ENCODE measurements at regions not wholly inside any gene's neighbourhood (a gene's known extent, or its start where the extent isn't known, plus 50 kb on each side); places are given as distances from the start of the nearest gene placed in this dataset.

GRCh38 chr14:61226015-61226654, 55.0 kb downstream of the TMEM30B start:
- Mint-ChIP-seq H3K4me1 (peaks cover 68% of the 10 kb centered on the region), H3K9me3 (no peaks in the 10 kb centered on the region), H3K27me3 (ENCODE audit: low read depth) (peaks cover 2% of the 10 kb centered on the region), H3K4me3 (no peak overlapping the region), H3K27ac (no peak overlapping the region), H3K36me3 (no peaks in the 10 kb centered on the region)
- no peak for TF ChIP-seq CTCF (IDR thresholded peaks at IDR 0.05; ENCODE audit: unreplicated experiment)
- DNase-seq (ENCODE audit: low spot score in 2 of 2, unreplicated experiment in 2 of 2) = no peak

GRCh38 chr14:61225344-61225743, 55.8 kb downstream of the TMEM30B start:
- Mint-ChIP-seq H3K27me3 (ENCODE audit: low read depth) (peaks cover 2% of the 10 kb centered on the region), H3K36me3 (no peaks in the 10 kb centered on the region), H3K9me3 (no peaks in the 10 kb centered on the region), H3K4me3 (no peak overlapping the region), H3K27ac (no peak overlapping the region), H3K4me1 (peaks cover 75% of the 10 kb centered on the region)
- TF ChIP-seq CTCF (IDR thresholded peaks at IDR 0.05; ENCODE audit: unreplicated experiment) = no peak
- no peak for DNase-seq (ENCODE audit: low spot score in 2 of 2, unreplicated experiment in 2 of 2)

GRCh38 chr14:61223552-61223951, 57.6 kb downstream of the TMEM30B start:
- H3K4me1 Mint-ChIP-seq = peaks cover 79% of the 10 kb centered on the region
- H3K4me3 Mint-ChIP-seq = no peak overlapping the region
- TF ChIP-seq CTCF (IDR thresholded peaks at IDR 0.05; ENCODE audit: unreplicated experiment) = no peak
- DNase-seq (ENCODE audit: low spot score in 2 of 2, unreplicated experiment in 2 of 2) = no peak
- peaks cover 2% of the 10 kb centered on the region for H3K27me3 Mint-ChIP-seq (ENCODE audit: low read depth)
- H3K9me3 Mint-ChIP-seq = no peaks in the 10 kb centered on the region
- H3K36me3 Mint-ChIP-seq = no peaks in the 10 kb centered on the region
- H3K27ac Mint-ChIP-seq = no peak overlapping the region

- no peaks in the 10 kb centered on the region for H3K36me3 Mint-ChIP-seq
- peak overlapping the region; percentile 65 for H3K27ac Mint-ChIP-seq
- H3K4me1 Mint-ChIP-seq = peaks cover 82% of the 10 kb centered on the region
- no peak for DNase-seq (ENCODE audit: low spot score in 2 of 2, unreplicated experiment in 2 of 2)
- H3K27me3 Mint-ChIP-seq (ENCODE audit: low read depth) = peaks cover 2% of the 10 kb centered on the region
- H3K4me3 Mint-ChIP-seq = no peak overlapping the region
- H3K9me3 Mint-ChIP-seq = no peaks in the 10 kb centered on the region
- TF ChIP-seq CTCF (IDR thresholded peaks at IDR 0.05; ENCODE audit: unreplicated experiment) = no peak
These were observed 58.8 kb downstream of the TMEM30B start for GRCh38 chr14:61222388-61222787.

- H3K27me3 Mint-ChIP-seq (ENCODE audit: low read depth) = peaks cover 2% of the 10 kb centered on the region
- H3K27ac Mint-ChIP-seq = peak overlapping the region; percentile 65
- H3K4me1 Mint-ChIP-seq = peaks cover 83% of the 10 kb centered on the region
- H3K36me3 Mint-ChIP-seq = no peaks in the 10 kb centered on the region
- no peak for DNase-seq (ENCODE audit: low spot score in 2 of 2, unreplicated experiment in 2 of 2)
- no peak overlapping the region for H3K4me3 Mint-ChIP-seq
- H3K9me3 Mint-ChIP-seq = no peaks in the 10 kb centered on the region
- no peak for TF ChIP-seq CTCF (IDR thresholded peaks at IDR 0.05; ENCODE audit: unreplicated experiment)
These were observed 59.2 kb downstream of the TMEM30B start for GRCh38 chr14:61221906-61222305.

- Mint-ChIP-seq H3K4me1 (peaks cover 70% of the 10 kb centered on the region), H3K36me3 (no peaks in the 10 kb centered on the region), H3K4me3 (no peak overlapping the region), H3K27ac (no peak overlapping the region), H3K27me3 (ENCODE audit: low read depth) (peaks cover 2% of the 10 kb centered on the region), H3K9me3 (no peaks in the 10 kb centered on the region)
- no peak for DNase-seq (ENCODE audit: low spot score in 2 of 2, unreplicated experiment in 2 of 2)
- TF ChIP-seq CTCF (IDR thresholded peaks at IDR 0.05; ENCODE audit: unreplicated experiment) = no peak
These were observed 61.5 kb downstream of the TMEM30B start for GRCh38 chr14:61219673-61220072.
